ENCODE measurements at regions not wholly inside any gene's neighbourhood (a gene's known extent, or its start where the extent isn't known, plus 50 kb on each side); places are given as distances from the start of the nearest gene placed in this dataset.

DNA sequence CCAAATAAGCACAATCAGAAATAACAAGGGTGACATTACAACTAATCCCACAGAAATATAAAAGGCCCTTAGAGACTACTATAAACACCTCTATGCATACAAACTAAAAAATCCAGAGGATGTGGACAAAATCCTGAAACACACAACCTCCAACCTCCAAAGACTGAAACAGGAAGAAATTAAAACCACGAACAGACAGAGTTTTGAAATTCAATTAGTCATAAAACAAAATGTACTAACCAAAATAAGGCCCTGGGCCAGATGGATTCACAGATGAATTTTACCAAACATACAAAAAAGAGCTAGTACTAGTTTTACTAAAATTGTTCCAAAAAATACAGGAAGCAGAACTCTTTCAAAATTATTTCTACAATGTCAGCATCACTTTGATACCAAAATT, 1043.6 kb downstream of the DIPK2A start:
- no peak overlapping the region for H2BK12ac ChIP-seq (ENCODE audit: insufficient read length, low read depth, low read length)
- no peaks in the 10 kb centered on the region for H3K36me3 Mint-ChIP-seq (ENCODE audit: insufficient read depth in 1 of 3, low read depth in 3 of 3)

More for the DNA sequence above, 1043.6 kb downstream of the DIPK2A start:
- Histone ChIP-seq H3K4ac (ENCODE audit: low read depth, low read length) (no peak overlapping the region), H3K9ac (ENCODE audit: extremely low read depth, insufficient read length, low read length) (no peak overlapping the region), H4K8ac (replicated peaks; ENCODE audit: insufficient read length, low read depth, low read length) (no peak overlapping the region), H4K5ac (ENCODE audit: insufficient read length, low read depth, low read length) (no peak overlapping the region), H3K23ac (ENCODE audit: insufficient read length, low read depth, low read length) (no peak overlapping the region), H3K56ac (ENCODE audit: insufficient read length, low read depth, low read length) (no peak overlapping the region), H3T11ph (ENCODE audit: low read length) (no peak overlapping the region), H2BK15ac (ENCODE audit: low read depth, low read length) (no peak overlapping the region), H3K18ac (ENCODE audit: insufficient read length, low read depth, low read length) (no peak overlapping the region), H2BK20ac (ENCODE audit: low read depth, low read length, poor library complexity, severe bottlenecking) (no peak overlapping the region), H3K79me1 (ENCODE audit: insufficient read depth, low read depth, low read length, poor library complexity, severe bottlenecking) (no peaks in the 10 kb centered on the region), H2AK5ac (ENCODE audit: insufficient read length, low read length) (no peak overlapping the region), H3K9me3 (ENCODE audit: control insufficient read depth, low read depth, low read length) (no peaks in the 10 kb centered on the region), H4K20me1 (ENCODE audit: control insufficient read depth, insufficient read depth, insufficient read length) (no peaks in the 10 kb centered on the region), H3K14ac (ENCODE audit: insufficient read depth, low read length) (no peak overlapping the region), H3K4me2 (ENCODE audit: insufficient read depth, insufficient read length, low read length) (no peak overlapping the region), H3K23me2 (ENCODE audit: insufficient read length, low read depth, low read length, poor library complexity, severe bottlenecking) (no peaks in the 10 kb centered on the region), H3K79me2 (ENCODE audit: insufficient read depth, low read length) (no peaks in the 10 kb centered on the region), H3K4me1 (ENCODE audit: insufficient read depth, low read length) (no peaks in the 10 kb centered on the region), H3K27ac (ENCODE audit: insufficient read length, low read depth, low read length) (no peak overlapping the region), H2AFZ (ENCODE audit: low read length) (no peak overlapping the region), H3K27me3 (ENCODE audit: insufficient read depth, low read length) (no peaks in the 10 kb centered on the region), H4K91ac (ENCODE audit: insufficient read length, low read depth, low read length) (no peak overlapping the region), H2BK5ac (ENCODE audit: insufficient read length, low read length) (no peak overlapping the region), H2BK120ac (ENCODE audit: low read depth, low read length, poor library complexity, severe bottlenecking) (no peak overlapping the region)
- TF ChIP-seq, protein P1, sequence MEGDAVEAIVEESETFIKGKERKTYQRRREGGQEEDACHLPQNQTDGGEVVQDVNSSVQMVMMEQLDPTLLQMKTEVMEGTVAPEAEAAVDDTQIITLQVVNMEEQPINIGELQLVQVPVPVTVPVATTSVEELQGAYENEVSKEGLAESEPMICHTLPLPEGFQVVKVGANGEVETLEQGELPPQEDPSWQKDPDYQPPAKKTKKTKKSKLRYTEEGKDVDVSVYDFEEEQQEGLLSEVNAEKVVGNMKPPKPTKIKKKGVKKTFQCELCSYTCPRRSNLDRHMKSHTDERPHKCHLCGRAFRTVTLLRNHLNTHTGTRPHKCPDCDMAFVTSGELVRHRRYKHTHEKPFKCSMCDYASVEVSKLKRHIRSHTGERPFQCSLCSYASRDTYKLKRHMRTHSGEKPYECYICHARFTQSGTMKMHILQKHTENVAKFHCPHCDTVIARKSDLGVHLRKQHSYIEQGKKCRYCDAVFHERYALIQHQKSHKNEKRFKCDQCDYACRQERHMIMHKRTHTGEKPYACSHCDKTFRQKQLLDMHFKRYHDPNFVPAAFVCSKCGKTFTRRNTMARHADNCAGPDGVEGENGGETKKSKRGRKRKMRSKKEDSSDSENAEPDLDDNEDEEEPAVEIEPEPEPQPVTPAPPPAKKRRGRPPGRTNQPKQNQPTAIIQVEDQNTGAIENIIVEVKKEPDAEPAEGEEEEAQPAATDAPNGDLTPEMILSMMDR (conservative IDR thresholded peaks at IDR 0.05), result no peak
- Mint-ChIP-seq H3K27me3 (ENCODE audit: low read depth) (no peaks in the 10 kb centered on the region), H3K4me1 (0 out of 4 replicates have a peak, but pooled peaks cover 0 to under 1% of the 10 kb centered on the region in 2 experiments), H3K9me3 (peaks cover 0 to 2% of the 10 kb centered on the region in 2 experiments; a peak in 1 of 5 replicates), H3K27ac (no peak overlapping the region), H3K4me3 (no peak overlapping the region)
- WGBS (ENCODE audit: extremely low coverage, insufficient read length, low lambda C conversion rate), result no CpG with 5 or more reads among the region's 1 CpG
- no peak for DNase-seq

All from H9 (cell line).